D721Med (cell line): ENCODE measurements at regions not wholly inside any gene's neighbourhood (a gene's known extent, or its start where the extent isn't known, plus 50 kb on each side); places are given as distances from the start of the nearest gene placed in this dataset.

Experiments
- DNase-seq: peaks from one replicate; pipeline ENCODE4 v3.0.0; 2011; ENCODE audit warnings: low spot score; ENCODE audit not compliant: insufficient read length
- FAIRE-seq: peaks from 2 replicates; lab custom pipeline; 2011; peaks lifted over from hg19 to GRCh38; lab: Jason Lieb, UNC
- CTCF ChIP-seq: IDR thresholded peaks from 2 replicates; pipeline ENCODE4 v1.5.1; 2012; ENCODE audit warnings: mild to moderate bottlenecking, control low read depth; ENCODE audit not compliant: insufficient read depth; ENCODE audit errors: missing control alignments

- FAIRE-seq: no peak
- no peak for DNase-seq
- TF ChIP-seq CTCF: no peak
These were observed 210.0 kb upstream of the ACVR2A start for GRCh38 chr2:147634826-147635225.

- DNase-seq (no peak), FAIRE-seq (no peak)
These were observed 212.6 kb upstream of the ACVR2A start for GRCh38 chr2:147632198-147632597.

GRCh38 chr2:147631294-147631693 is 213.5 kb upstream of the ACVR2A start:
- TF ChIP-seq CTCF: no peak
- DNase-seq: no peak
- FAIRE-seq: no peak

More at GRCh38 chr2:147632198-147632597, 212.6 kb upstream of the ACVR2A start:
- TF ChIP-seq CTCF: no peak

GRCh38 chr2:147630585-147630984 is 214.2 kb upstream of the ACVR2A start:
- no peak for DNase-seq
- no peak for FAIRE-seq
- no peak for TF ChIP-seq CTCF

- FAIRE-seq: no peak
- no peak for DNase-seq
- no peak for TF ChIP-seq CTCF
These were observed 215.8 kb upstream of the ACVR2A start for GRCh38 chr2:147628971-147629421.

GRCh38 chr2:147623328-147623727 is 221.5 kb upstream of the ACVR2A start:
- no peak for FAIRE-seq
- TF ChIP-seq CTCF: no peak
- no peak for DNase-seq

GRCh38 chr2:147621656-147622197 is 223.1 kb upstream of the ACVR2A start:
- DNase-seq (no peak), FAIRE-seq (no peak)
- no peak for TF ChIP-seq CTCF
